ENCODE measurements at regions not wholly inside any gene's neighbourhood (a gene's known extent, or its start where the extent isn't known, plus 50 kb on each side); places are given as distances from the start of the nearest gene placed in this dataset.

DNA sequence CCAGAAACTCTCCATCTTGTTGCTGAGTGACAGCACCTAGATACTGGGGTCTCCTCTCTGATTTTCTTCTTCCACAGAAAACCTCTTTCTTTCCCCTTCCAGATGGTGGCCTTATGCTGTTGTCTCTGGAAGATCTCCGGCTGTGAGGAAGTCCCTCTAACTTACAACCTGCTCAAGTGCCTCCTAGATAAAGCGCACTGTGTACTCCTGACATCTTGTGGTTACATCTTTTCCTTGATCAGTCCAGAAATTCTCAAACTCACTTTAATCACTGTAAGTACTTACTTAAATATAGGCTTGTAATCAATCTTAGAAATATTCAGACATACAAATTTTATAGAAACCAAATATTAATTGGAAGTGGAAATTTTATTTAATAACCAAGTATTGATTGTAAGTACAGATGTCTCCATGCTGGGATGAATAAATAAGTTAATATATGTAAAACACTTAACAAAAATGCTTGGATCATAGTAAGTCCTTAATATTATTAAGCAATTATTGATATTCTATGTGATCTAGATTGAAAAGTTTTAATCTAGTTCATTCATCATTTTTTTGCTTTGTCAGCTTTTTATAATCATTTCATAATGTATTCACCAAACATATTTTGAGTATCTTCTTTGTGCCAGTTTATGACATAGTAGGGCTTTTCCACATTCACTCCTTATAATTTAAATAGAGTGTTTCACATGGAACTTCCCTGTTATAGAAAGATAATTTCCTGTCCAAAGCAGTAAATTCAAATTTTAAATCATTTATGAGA, 1381.4 kb upstream of the CDH6 start:
- no peak overlapping the region for H3K27ac ChIP-seq (replicated peaks in 1 of 4)
- H3K36me3 ChIP-seq, result no peaks in the 10 kb centered on the region
- intact Hi-C loops (cut with DNase I), result no loop called here
- no peak overlapping the region for H3K4me3 ChIP-seq
- H3K27me3 ChIP-seq, result no peaks in the 10 kb centered on the region
- no peaks in the 10 kb centered on the region for H3K4me1 ChIP-seq
- WGBS, result 69% methylated on average over 2 of the region's 2 CpGs
- H3K9me3 ChIP-seq, result no peaks in the 10 kb centered on the region
- TF ChIP-seq, protein P1, sequence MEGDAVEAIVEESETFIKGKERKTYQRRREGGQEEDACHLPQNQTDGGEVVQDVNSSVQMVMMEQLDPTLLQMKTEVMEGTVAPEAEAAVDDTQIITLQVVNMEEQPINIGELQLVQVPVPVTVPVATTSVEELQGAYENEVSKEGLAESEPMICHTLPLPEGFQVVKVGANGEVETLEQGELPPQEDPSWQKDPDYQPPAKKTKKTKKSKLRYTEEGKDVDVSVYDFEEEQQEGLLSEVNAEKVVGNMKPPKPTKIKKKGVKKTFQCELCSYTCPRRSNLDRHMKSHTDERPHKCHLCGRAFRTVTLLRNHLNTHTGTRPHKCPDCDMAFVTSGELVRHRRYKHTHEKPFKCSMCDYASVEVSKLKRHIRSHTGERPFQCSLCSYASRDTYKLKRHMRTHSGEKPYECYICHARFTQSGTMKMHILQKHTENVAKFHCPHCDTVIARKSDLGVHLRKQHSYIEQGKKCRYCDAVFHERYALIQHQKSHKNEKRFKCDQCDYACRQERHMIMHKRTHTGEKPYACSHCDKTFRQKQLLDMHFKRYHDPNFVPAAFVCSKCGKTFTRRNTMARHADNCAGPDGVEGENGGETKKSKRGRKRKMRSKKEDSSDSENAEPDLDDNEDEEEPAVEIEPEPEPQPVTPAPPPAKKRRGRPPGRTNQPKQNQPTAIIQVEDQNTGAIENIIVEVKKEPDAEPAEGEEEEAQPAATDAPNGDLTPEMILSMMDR (IDR thresholded peaks at IDR 0.05), result no peak
- TF ChIP-seq POLR2AphosphoS5 (IDR thresholded peaks at IDR 0.05), result no peak
- TF ChIP-seq POLR2A (IDR thresholded peaks at IDR 0.05; ENCODE audit: low read depth), result no peak
- TF ChIP-seq EP300 (IDR thresholded peaks at IDR 0.05), result no peak
- DNase-seq (ENCODE audit: extremely low spot score), result no peak

DNA sequence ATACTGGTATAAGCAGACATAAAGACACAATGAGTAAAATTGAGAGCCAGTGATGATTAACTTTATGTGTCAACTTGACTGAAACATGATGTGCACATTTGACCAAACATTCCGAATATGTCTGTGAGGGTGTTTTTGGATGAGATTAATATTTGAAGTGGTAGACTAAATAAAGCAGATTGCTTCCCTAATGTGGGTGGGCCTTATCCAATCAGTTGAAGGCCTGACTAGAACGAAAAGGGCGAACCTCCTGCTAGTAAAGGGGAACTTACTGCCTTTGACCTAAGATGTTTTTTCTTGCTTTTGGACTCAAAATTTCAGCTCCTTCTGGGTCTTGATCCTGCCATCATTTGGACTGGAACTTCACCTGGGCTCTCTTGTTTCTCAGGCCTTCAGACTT, 1387.7 kb upstream of the CDH6 start:
- H3K36me3 ChIP-seq, result no peaks in the 10 kb centered on the region
- H3K4me1 ChIP-seq, result no peaks in the 10 kb centered on the region
- intact Hi-C loops (cut with DNase I), result no loop called here
- TF ChIP-seq POLR2A (IDR thresholded peaks at IDR 0.05; ENCODE audit: low read depth) (no peak), EP300 (IDR thresholded peaks at IDR 0.05) (no peak), POLR2AphosphoS5 (IDR thresholded peaks at IDR 0.05) (no peak)
- TF ChIP-seq, protein P1 (IDR thresholded peaks at IDR 0.05), result no peak
- DNase-seq (ENCODE audit: extremely low spot score), result no peak
- H3K27me3 ChIP-seq, result no peaks in the 10 kb centered on the region
- H3K27ac ChIP-seq (replicated peaks in 1 of 4), result no peak overlapping the region
- 90% methylated on average over 3 of the region's 3 CpGs for WGBS
- H3K9me3 ChIP-seq, result no peaks in the 10 kb centered on the region
- no peak overlapping the region for H3K4me3 ChIP-seq

DNA sequence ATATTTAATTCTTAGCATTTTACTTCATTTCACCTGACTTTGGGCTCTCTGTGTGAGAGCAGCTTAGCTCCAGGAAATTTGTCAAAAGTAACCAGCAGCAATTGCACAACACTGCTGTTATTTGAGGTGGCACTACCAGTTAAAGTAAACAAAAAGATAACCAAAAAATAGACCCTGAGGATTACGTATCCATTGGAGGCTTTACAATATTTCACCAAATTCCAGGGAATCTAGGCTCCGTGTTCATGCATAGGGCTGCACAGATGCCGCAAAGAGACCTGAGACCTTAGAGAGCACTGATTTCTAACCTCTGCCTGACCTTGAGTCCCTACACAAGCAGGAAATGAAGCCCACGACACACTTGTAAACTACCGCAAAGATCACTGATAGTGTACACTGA, 1392.7 kb upstream of the CDH6 start:
- intact Hi-C loops (cut with DNase I), result no loop called here
- no peak overlapping the region for H3K4me3 ChIP-seq
- no peak for TF ChIP-seq POLR2AphosphoS5 (IDR thresholded peaks at IDR 0.05)
- no peak for TF ChIP-seq EP300 (IDR thresholded peaks at IDR 0.05)
- no peak for TF ChIP-seq POLR2A (IDR thresholded peaks at IDR 0.05; ENCODE audit: low read depth)
- TF ChIP-seq, protein P1 (IDR thresholded peaks at IDR 0.05), result no peak
- no peaks in the 10 kb centered on the region for H3K9me3 ChIP-seq
- H3K27me3 ChIP-seq, result no peaks in the 10 kb centered on the region
- H3K4me1 ChIP-seq, result no peaks in the 10 kb centered on the region
- H3K27ac ChIP-seq (replicated peaks in 1 of 4), result no peak overlapping the region
- WGBS, result 70% methylated on average over 5 of the region's 5 CpGs
- H3K36me3 ChIP-seq, result no peaks in the 10 kb centered on the region
- no peak for DNase-seq (ENCODE audit: extremely low spot score)

DNA sequence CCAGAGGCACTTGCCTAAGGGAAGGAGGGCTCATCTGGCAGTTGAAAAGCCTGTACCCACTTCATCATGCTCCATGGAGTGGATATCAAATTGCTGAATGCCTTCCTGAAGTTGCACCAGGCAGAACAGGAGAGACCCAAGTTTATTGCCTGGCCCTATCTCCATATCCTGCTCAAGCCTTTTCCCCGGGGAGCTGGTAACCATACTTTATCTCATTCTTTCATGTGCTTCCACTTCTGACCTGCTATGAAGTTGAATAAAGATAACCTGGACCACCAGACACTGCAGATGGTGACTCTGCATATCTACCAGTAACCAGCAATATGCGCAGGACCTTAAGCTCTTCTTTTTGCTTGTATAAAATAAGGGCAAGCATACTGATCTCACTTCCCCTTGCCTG, 1397.5 kb upstream of the CDH6 start:
- Histone ChIP-seq H3K27me3 (no peaks in the 10 kb centered on the region), H3K27ac (replicated peaks in 1 of 4) (no peak overlapping the region), H3K4me3 (no peak overlapping the region), H3K4me1 (no peaks in the 10 kb centered on the region), H3K9me3 (no peaks in the 10 kb centered on the region), H3K36me3 (no peaks in the 10 kb centered on the region)
- intact Hi-C loops (cut with DNase I), result no loop called here
- TF ChIP-seq EP300 (IDR thresholded peaks at IDR 0.05), result no peak
- 63% methylated on average over 2 of the region's 2 CpGs for WGBS
- no peak for DNase-seq (ENCODE audit: extremely low spot score)

DNA sequence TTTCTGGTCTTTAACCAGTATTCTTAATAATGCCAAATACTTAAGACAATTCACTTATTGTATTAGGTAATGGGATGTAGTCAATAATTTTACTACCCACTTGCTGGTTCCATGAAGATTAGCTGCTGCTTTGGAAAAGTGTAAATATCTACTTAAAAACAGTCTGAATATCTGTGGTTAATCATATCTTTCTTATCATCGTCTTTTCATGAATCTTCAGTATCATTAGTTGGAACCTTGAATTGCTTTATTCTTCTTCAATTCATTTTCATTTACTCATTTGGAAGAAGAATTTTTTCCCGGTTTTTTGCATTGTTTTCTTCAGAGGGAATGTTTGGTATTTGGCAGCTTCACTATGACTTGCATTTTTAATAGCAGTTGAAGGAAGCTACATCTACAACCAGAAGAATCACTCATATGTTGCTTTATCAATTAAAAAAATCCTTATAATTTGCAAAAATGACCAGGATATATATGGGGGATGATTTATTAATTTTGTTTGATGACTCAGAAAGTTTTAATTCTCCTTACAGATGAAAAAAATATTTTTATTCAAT, 1398.3 kb upstream of the CDH6 start:
- Histone ChIP-seq H3K27me3 (no peaks in the 10 kb centered on the region), H3K4me3 (no peak overlapping the region), H3K9me3 (no peaks in the 10 kb centered on the region), H3K4me1 (no peaks in the 10 kb centered on the region), H3K36me3 (no peaks in the 10 kb centered on the region), H3K27ac (replicated peaks in 1 of 4) (no peak overlapping the region)
- no peak for DNase-seq (ENCODE audit: extremely low spot score)
- no peak for TF ChIP-seq POLR2A (IDR thresholded peaks at IDR 0.05; ENCODE audit: low read depth)
- TF ChIP-seq POLR2AphosphoS5 (IDR thresholded peaks at IDR 0.05), result no peak
- TF ChIP-seq, protein P1 (IDR thresholded peaks at IDR 0.05), result no peak
- no peak for TF ChIP-seq EP300 (IDR thresholded peaks at IDR 0.05)
- 55% methylated on average over 2 of the region's 2 CpGs for WGBS
- intact Hi-C loops (cut with DNase I), result no loop called here
